ENCODE measurements at regions not wholly inside any gene's neighbourhood (a gene's known extent, or its start where the extent isn't known, plus 50 kb on each side); places are given as distances from the start of the nearest gene placed in this dataset.

DNA sequence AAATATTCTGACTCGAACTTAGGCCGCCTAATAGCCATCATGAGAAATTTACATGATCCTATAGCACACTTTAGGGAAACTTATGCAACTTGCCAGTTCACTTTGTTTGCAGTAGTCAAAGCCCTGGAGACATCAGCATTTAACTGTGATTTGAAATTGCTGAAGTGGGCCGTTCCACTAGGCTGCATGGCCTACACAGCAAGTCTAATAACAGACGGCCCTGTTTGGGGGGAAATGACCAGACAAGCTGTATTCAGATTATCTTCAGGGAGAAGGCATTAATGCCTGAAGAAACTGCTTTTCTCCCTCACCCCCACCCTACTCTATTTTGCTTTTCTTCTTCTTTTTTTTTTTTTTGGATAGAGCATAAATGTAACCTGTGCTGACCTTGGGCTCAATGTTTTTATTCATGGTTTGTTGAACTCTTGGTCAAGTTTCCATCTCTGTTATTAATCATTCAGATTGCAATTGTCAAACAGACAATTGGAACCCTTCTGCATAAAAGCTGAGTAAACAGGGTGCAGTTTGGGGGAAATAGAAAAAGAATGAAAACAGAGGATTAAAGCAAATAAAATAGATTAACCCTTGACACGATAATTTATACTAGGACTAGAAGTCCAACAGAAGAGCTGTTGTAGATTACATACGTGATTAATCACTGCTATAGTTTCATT lies 1928.2 kb upstream of the WWC1 start:
- no peak for DNase-seq (ENCODE audit: low read depth in 2 of 2)

- no peak for DNase-seq (ENCODE audit: low read depth in 2 of 2)
Observed at GRCh38 chr5:166365164-166365563, 1926.3 kb upstream of the WWC1 start.

GRCh38 chr5:166367391-166367790 lies 1924.1 kb upstream of the WWC1 start:
- no peak for DNase-seq (ENCODE audit: low read depth in 2 of 2)

DNA sequence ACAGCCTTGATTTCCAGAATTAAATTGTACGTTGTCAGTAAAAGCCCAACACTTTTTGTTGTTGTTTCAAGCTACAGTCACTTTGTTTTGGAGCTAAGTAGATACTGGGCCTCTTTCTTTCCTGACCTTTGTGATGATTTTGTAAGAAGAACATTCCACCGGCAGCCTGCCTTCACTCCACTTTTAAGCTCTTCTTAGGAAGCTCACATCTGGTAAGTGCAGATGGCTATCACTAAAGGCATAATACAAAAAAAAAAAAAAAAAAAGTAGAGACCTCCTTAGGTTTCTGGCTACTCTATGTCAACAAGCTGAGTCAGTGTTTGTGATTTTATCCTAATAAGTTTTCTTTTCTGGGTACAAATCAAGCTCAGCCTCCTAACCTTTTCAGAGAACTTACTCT lies 1922.1 kb upstream of the WWC1 start:
- DNase-seq (ENCODE audit: low read depth in 2 of 2), result no peak

DNA sequence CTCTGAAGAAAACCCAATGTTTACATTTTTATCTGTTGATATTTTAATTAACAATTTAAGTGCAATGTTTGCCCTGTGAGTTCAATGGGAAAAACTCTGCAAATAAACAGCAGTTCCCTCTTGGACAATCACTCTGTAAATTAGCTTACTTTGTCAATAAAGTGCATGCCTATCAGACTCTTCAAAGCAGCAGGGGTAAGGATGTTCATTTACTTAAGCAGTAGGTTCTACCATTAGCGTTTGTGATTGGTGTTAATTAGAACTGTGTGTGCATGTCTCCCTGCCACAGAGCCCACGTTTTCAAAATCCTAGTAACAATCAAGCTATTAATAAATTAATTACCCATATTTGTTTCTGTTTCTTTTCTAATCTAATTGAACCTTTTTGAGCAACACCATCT lies 1921.6 kb upstream of the WWC1 start:
- DNase-seq (ENCODE audit: low read depth in 2 of 2), result no peak

- no peak for DNase-seq (ENCODE audit: low read depth in 2 of 2)
Observed at GRCh38 chr5:166370928-166371690, 1920.3 kb upstream of the WWC1 start.

DNA sequence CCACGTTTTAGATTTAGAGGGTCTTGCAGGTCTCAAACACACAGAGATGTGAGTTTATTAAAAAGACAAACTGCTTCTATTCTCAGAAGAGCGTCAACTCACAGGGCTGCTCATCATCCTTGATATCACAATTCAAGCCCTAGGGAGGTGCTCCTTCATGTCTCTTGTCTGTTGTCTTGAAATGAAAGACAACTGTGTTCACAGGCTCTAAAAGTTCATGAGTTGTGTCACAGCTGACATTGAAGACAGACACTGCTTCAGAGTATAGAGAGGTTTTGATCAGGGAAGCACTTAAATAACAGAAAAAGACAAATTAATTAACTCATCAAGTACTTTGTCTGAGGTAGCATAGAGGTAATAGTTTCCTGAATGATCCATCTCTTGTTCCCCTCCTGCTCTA lies 1917.6 kb upstream of the WWC1 start:
- no peak for DNase-seq (ENCODE audit: low read depth in 2 of 2)

GRCh38 chr5:166377756-166378155 lies 1913.7 kb upstream of the WWC1 start:
- DNase-seq (ENCODE audit: low read depth in 2 of 2), result no peak

- DNase-seq (ENCODE audit: low read depth in 2 of 2), result no peak
Observed at GRCh38 chr5:166379517-166379916, 1911.9 kb upstream of the WWC1 start.

GRCh38 chr5:166382031-166382430 lies 1909.4 kb upstream of the WWC1 start:
- DNase-seq (ENCODE audit: low read depth in 2 of 2), result no peak

DNA sequence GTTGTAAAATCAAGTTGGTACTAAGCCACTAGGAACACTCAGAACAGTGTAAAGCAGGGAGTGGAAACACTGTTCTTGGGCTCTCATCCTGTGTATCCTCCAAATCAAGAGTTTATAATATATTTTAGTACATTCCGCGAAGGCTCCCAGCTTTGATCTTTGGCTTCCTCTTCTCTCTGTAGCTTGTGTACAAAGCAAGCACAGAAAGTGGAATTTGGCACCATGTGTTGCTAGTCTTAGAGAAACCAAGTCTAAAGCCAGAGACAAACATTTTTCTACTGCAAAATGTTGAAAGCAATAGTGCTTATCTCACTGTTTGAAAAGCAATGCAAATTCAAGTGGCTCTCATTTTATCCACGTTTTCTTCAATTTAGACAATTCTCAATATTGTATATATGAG lies 1893.3 kb upstream of the WWC1 start:
- DNase-seq (ENCODE audit: low read depth in 2 of 2), result no peak

GRCh38 chr5:166399781-166400180 lies 1891.7 kb upstream of the WWC1 start:
- DNase-seq (ENCODE audit: low read depth in 2 of 2), result no peak

- DNase-seq (ENCODE audit: low read depth in 2 of 2), result no peak
Observed at GRCh38 chr5:166401391-166401790, 1890.1 kb upstream of the WWC1 start.

- no peak for DNase-seq (ENCODE audit: low read depth in 2 of 2)
Observed at GRCh38 chr5:166412191-166412590, 1879.3 kb upstream of the WWC1 start.

- DNase-seq (ENCODE audit: low read depth in 2 of 2), result no peak
Observed at GRCh38 chr5:166427211-166427610, 1864.2 kb upstream of the WWC1 start.

DNA sequence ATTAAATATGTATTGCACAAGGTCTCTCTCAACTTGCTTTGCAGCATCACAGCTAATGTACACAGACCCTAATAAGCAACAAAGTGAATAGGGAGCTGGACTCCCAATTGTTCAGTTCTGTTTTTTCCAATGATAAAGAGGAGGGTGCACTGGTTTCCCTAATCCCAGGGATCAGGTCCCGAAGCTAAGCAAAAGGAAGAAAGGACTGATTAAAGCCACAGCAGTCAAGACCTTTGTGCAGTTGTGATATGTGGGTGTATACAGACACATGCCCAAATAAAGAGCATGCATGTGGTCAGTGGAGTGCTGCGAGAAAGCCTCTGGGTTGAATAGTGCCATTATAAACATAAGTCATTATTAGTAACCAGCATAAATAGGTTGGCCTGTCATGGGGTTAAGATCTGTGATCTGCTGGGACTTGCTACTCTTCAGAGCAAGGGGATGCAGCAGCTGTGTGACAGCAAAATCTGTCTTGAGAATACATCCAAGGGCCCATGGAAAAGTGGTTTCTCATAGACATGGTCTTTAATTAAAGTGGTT lies 1863.1 kb upstream of the WWC1 start:
- DNase-seq (ENCODE audit: low read depth in 2 of 2), result no peak

GRCh38 chr5:166430491-166431319 lies 1860.7 kb upstream of the WWC1 start:
- DNase-seq (ENCODE audit: low read depth in 2 of 2), result no peak

DNA sequence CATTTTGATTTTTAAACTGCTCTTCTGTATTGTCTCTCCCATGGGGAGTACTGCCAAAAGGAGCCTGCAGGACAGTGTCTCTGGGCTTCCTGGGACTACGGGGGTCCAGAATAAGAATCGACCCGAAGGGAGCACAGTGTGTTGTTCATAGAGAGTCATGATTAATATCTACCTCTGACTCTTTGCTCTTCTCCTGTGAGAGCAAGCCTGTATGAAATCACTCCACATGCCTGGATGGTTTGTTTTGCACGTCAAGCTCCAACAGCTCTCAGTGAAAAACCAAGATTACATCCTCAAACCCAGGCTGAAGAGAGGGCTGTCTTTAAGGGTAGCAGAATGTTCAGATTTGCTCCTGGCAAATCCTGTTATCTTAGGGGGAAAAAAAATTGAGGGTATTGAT lies 1860.0 kb upstream of the WWC1 start:
- no peak for DNase-seq (ENCODE audit: low read depth in 2 of 2)

- DNase-seq (ENCODE audit: low read depth in 2 of 2), result no peak
Observed at GRCh38 chr5:166433679-166434078, 1857.8 kb upstream of the WWC1 start.

DNA sequence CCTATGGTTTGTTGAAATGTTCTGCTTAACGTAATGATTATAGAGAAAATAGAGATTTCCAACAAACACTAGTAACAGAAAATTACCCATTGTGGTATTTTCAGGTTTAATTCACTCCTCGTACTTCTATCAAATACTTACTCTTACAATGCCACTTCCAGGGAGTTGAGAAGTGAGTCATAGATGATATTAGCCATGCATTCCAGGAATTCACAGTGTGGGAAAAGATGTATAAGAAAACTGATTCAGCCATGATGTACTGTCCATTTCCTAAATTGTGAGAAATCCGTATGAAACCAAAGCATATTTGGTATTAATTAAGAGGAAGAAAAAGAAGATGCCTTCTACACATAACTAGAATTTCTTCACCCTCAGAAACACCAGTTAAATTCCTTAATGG lies 1854.6 kb upstream of the WWC1 start:
- no peak for DNase-seq (ENCODE audit: low read depth in 2 of 2)

- no peak for DNase-seq (ENCODE audit: low read depth in 2 of 2)
Observed at GRCh38 chr5:166486348-166486747, 1805.1 kb upstream of the WWC1 start.

DNA sequence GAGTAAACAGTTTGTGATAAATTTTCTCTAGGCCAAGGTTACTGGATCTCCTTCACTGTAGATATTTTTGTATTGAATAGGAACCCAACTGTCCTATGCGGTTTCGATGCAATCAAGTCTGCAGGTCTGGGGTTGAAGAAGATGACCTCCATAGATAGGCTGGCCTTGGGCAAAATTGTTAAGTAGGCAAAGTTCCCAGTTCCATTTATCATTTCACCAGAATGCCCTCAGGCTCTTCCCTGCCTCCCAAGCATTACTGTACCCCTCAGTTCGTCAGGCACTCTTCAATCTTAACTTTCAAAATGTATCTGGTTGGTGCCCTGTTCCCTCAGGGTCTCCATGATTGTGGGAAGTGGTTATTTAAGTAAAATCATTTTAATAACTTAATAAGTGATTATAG lies 1802.9 kb upstream of the WWC1 start:
- no peak for DNase-seq (ENCODE audit: low read depth in 2 of 2)
